Hepatocyte (in vitro differentiated cells): ENCODE measurements at regions not wholly inside any gene's neighbourhood (a gene's known extent, or its start where the extent isn't known, plus 50 kb on each side); places are given as distances from the start of the nearest gene placed in this dataset.

Source experiments
- DNase-seq: peaks from one replicate; pipeline ENCODE4 v3.0.0-alpha.2; 2016; ENCODE audit warnings: low spot score
- H2AFZ ChIP-seq: fragments of 200-600 bp; sonication (generic); 2 replicates; pipeline ENCODE4 v1.6.0; 2016; ENCODE audit warnings: antibody characterized with exemption, mild to moderate bottlenecking
- H3K27ac ChIP-seq: fragments of 200-600 bp; sonication (generic); 2 replicates; pipeline ENCODE4 v1.5.1; 2016; ENCODE audit warnings: mild to moderate bottlenecking
- H3K27me3 ChIP-seq: fragments of 200-600 bp; sonication (generic); 2 replicates; pipeline ENCODE4 v1.6.1; 2016
- H3K36me3 ChIP-seq: fragments of 200-600 bp; sonication (generic); replicated peaks from 2 replicates; pipeline ENCODE4 v1.5.1; 2016; ENCODE audit warnings: low read depth; ENCODE audit not compliant: insufficient read depth
- H3K4me1 ChIP-seq: fragments of 200-600 bp; sonication (generic); 2 replicates; pipeline ENCODE4 v1.5.1; 2016; ENCODE audit warnings: mild to moderate bottlenecking, moderate library complexity; ENCODE audit not compliant: insufficient read depth
- H3K4me2 ChIP-seq: fragments of 200-600 bp; sonication (generic); 2 replicates; pipeline ENCODE4 v1.6.0; 2016
- H3K4me3 ChIP-seq: fragments of 200-600 bp; sonication (generic); 2 replicates; pipeline ENCODE4 v1.5.1; 2016; ENCODE audit warnings: mild to moderate bottlenecking
- H3K79me2 ChIP-seq: fragments of 200-600 bp; sonication (generic); 2 replicates; pipeline ENCODE4 v1.6.0; 2017; ENCODE audit warnings: mild to moderate bottlenecking
- H3K9me2 ChIP-seq: fragments of 200-600 bp; sonication (generic); replicated peaks from 2 replicates; pipeline ENCODE4 v1.6.0; 2017; ENCODE audit warnings: mild to moderate bottlenecking; ENCODE audit not compliant: insufficient read depth
- H3K9me3 ChIP-seq: fragments of 200-600 bp; sonication (generic); 2 replicates; pipeline ENCODE4 v1.5.1; 2016; ENCODE audit warnings: low read depth, mild to moderate bottlenecking
- H4K20me1 ChIP-seq: fragments of 200-600 bp; sonication (generic); 2 replicates; pipeline ENCODE4 v1.6.0; 2016; ENCODE audit warnings: mild to moderate bottlenecking; ENCODE audit not compliant: insufficient read depth, poor library complexity, severe bottlenecking
- CTCF ChIP-seq: fragments of 200-600 bp; sonication (generic); IDR thresholded peaks from 2 replicates; pipeline ENCODE4 v1.5.1; 2016; ENCODE audit warnings: antibody characterized with exemption, mild to moderate bottlenecking; ENCODE audit not compliant: poor library complexity
- EZH2 ChIP-seq: fragments of 200-600 bp; sonication (generic); IDR thresholded peaks from 2 replicates; pipeline ENCODE4 v1.6.1; 2016; ENCODE audit warnings: antibody characterized with exemption, mild to moderate bottlenecking, borderline replicate concordance
- EZH2phosphoT487 ChIP-seq: fragments of 200-600 bp; sonication (generic); IDR thresholded peaks from one replicate; pipeline ENCODE4 v1.6.1; 2018; ENCODE audit warnings: antibody characterized with exemption, mild to moderate bottlenecking, low read depth, moderate library complexity; ENCODE audit not compliant: unreplicated experiment, severe bottlenecking
- WGBS: methylation state at CpG from one replicate; pipeline ENCODE4 v1.1.6; 2016; ENCODE audit warnings: low lambda C conversion rate; ENCODE audit errors: missing lambda C conversion rate; 5-methylcytosine and 5-hydroxymethylcytosine counted together

GRCh38 chr3:180183346-180183745 is 146.6 kb upstream of the PEX5L start:
- H3K4me3 ChIP-seq: no peak overlapping the region
- no peaks in the 10 kb centered on the region for H4K20me1 ChIP-seq
- 88% methylated on average over 3 of the region's 3 CpGs for WGBS
- no peaks in the 10 kb centered on the region for H3K9me3 ChIP-seq
- H3K9me2 ChIP-seq: no peaks in the 10 kb centered on the region
- H3K4me2 ChIP-seq: no peak overlapping the region
- H3K36me3 ChIP-seq: no peaks in the 10 kb centered on the region
- H3K27me3 ChIP-seq: no peaks in the 10 kb centered on the region
- no peak for DNase-seq
- no peaks in the 10 kb centered on the region for H3K79me2 ChIP-seq
- no peak overlapping the region for H2AFZ ChIP-seq
- TF ChIP-seq EZH2phosphoT487 (no peak), CTCF (no peak), EZH2 (no peak)
- no peak overlapping the region for H3K27ac ChIP-seq
- H3K4me1 ChIP-seq: no peaks in the 10 kb centered on the region

DNA sequence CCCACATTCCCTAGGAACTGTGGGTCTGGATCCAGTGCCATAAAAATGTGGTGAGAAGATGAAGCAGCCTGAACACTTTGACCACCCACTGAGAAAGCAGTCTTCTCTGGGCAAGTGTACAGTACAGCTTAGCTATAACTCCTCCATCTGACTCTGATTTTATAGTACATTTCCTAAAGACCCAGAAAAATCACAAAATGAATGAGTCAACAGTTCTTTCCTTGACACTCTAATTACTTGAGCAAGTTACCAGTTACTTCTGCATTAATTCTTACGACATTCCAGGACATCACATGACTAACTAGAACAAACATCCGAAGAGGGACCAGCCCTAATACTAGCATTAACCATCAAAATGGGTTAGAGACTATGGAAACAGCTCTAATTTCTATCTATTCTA is 148.1 kb upstream of the PEX5L start:
- H3K9me2 ChIP-seq: no peaks in the 10 kb centered on the region
- TF ChIP-seq EZH2phosphoT487 (no peak), EZH2 (no peak), CTCF (no peak)
- H3K4me3 ChIP-seq: no peak overlapping the region
- H3K4me1 ChIP-seq: no peaks in the 10 kb centered on the region
- no peaks in the 10 kb centered on the region for H3K9me3 ChIP-seq
- no peaks in the 10 kb centered on the region for H3K79me2 ChIP-seq
- no peak overlapping the region for H3K4me2 ChIP-seq
- H3K36me3 ChIP-seq: no peaks in the 10 kb centered on the region
- H3K27me3 ChIP-seq: no peaks in the 10 kb centered on the region
- no peak overlapping the region for H2AFZ ChIP-seq
- no peak for DNase-seq
- no peaks in the 10 kb centered on the region for H4K20me1 ChIP-seq
- no peak overlapping the region for H3K27ac ChIP-seq
- 69% methylated on average over 2 of the region's 2 CpGs for WGBS

DNA sequence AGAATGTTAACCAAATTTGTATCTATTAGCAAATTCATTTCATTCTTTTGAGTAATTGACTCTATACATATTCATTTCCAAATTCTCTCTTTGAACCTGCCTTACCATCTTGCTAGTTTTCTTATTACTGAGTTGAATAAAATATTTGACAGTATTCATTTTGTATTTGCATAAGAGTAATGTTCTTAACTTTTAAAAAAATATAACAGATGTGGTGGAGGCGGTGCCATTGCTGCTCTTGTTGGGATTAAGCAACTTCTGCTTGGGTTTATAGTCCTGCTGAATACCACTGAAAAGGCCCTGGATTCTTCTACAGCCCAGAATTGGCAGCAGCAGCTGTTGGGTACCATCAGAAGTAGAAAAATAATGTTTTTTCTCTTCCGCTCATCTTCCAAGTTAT is 148.9 kb upstream of the PEX5L start:
- Histone ChIP-seq H3K27me3 (no peaks in the 10 kb centered on the region), H3K27ac (no peak overlapping the region), H4K20me1 (no peaks in the 10 kb centered on the region), H3K4me3 (no peak overlapping the region), H3K36me3 (no peaks in the 10 kb centered on the region), H2AFZ (no peak overlapping the region), H3K4me1 (no peaks in the 10 kb centered on the region), H3K9me3 (no peaks in the 10 kb centered on the region), H3K4me2 (no peak overlapping the region), H3K9me2 (no peaks in the 10 kb centered on the region), H3K79me2 (no peaks in the 10 kb centered on the region)
- WGBS: 96% methylated on average over 2 of the region's 2 CpGs
- TF ChIP-seq EZH2phosphoT487: no peak
- TF ChIP-seq EZH2: no peak
- no peak for TF ChIP-seq CTCF
- no peak for DNase-seq
